CD4-positive, alpha-beta T cell (primary cell): ENCODE measurements at regions not wholly inside any gene's neighbourhood (a gene's known extent, or its start where the extent isn't known, plus 50 kb on each side); places are given as distances from the start of the nearest gene placed in this dataset.

Experiments
- ATAC-seq: fragments of 200-7000 bp; cut with Tn5 transposase; one replicate; pipeline ENCODE4 v1.10.0; 2022; ENCODE audit warnings: mild to moderate bottlenecking; ENCODE audit not compliant: poor library complexity
- CTCF ChIA-PET: fragments of 350-600 bp; sonication (Branson Sonifier 250); formaldehyde crosslinking; loops from one replicate; lab custom pipeline; 2021; ENCODE audit warnings: antibody characterized with exemption, inconsistent platforms; lab: Charles Lee
- POLR2A ChIA-PET: fragments of 350-600 bp; sonication (Branson Sonifier 250); formaldehyde crosslinking; loops from one replicate; lab custom pipeline; 2021; ENCODE audit warnings: antibody characterized with exemption, inconsistent platforms; lab: Charles Lee
- DNase-seq, 14 experiments: peaks; one replicate each; pipeline ENCODE4 v3.0.0-alpha.2; 2013 to 2020; ENCODE audit warnings: mixed read lengths in 2 of 14
- H3K27ac ChIP-seq, 2 donors: one replicate each; pipeline versions ENCODE4 v1.5.1 to v1.7.0; 2013; ENCODE audit warnings: low read length in 2 of 2, low read depth in 1 of 2, mild to moderate bottlenecking in 1 of 2
- H3K27me3 ChIP-seq, 2 experiments: 1 replicate in 1 of 2; 2 replicates in 1 of 2; pipeline versions ENCODE4 v1.6.1 to v1.7.0; 2013; ENCODE audit warnings: low read length in 2 of 2, control low read depth in 1 of 2, mild to moderate bottlenecking in 1 of 2, moderate library complexity in 1 of 2; ENCODE audit not compliant: insufficient read depth in 2 of 2, control insufficient read depth in 1 of 2
- H3K36me3 ChIP-seq: one replicate; pipeline ENCODE4 v1.6.1; 2013; ENCODE audit warnings: low read length, control low read depth; ENCODE audit not compliant: insufficient read depth
- H3K4me1 ChIP-seq: one replicate; pipeline ENCODE4 v1.6.1; 2013; ENCODE audit warnings: low read length, control low read depth; ENCODE audit not compliant: insufficient read depth
- H3K4me3 ChIP-seq: one replicate; pipeline ENCODE4 v1.5.1; 2013; ENCODE audit warnings: mild to moderate bottlenecking, low read length, moderate library complexity
- H3K9me3 ChIP-seq, 2 experiments: 1 replicate in 1 of 2; 2 replicates in 1 of 2; pipeline versions ENCODE4 v1.6.1 to v1.7.0; 2013; ENCODE audit warnings: low read length in 2 of 2, mild to moderate bottlenecking in 2 of 2, control low read depth in 1 of 2, moderate library complexity in 1 of 2; ENCODE audit not compliant: control insufficient read depth in 1 of 2, insufficient read depth in 1 of 2
- H3K27ac Mint-ChIP-seq: one replicate; pipeline ENCODE4 v1.8.0; 2020; ENCODE audit warnings: mixed read lengths
- H3K27me3 Mint-ChIP-seq: one replicate; pipeline ENCODE4 v1.8.0; 2021; ENCODE audit warnings: mixed read lengths
- H3K36me3 Mint-ChIP-seq: one replicate; pipeline ENCODE4 v1.8.0; 2021; ENCODE audit warnings: low read depth, mixed read lengths
- H3K4me1 Mint-ChIP-seq: one replicate; pipeline ENCODE4 v1.8.0; 2021; ENCODE audit warnings: low read depth, mixed read lengths
- H3K4me3 Mint-ChIP-seq: one replicate; pipeline ENCODE4 v1.8.0; 2020; ENCODE audit warnings: mild to moderate bottlenecking, mixed read lengths
- H3K9me3 Mint-ChIP-seq: one replicate; pipeline ENCODE4 v1.8.0; 2020; ENCODE audit warnings: mixed read lengths
- CTCF ChIP-seq: fragments of 200-600 bp; IDR thresholded peaks from one replicate; pipeline ENCODE4 v1.8.0; 2022; ENCODE audit warnings: antibody characterized with exemption, mild to moderate bottlenecking
- intact Hi-C, 2 experiments: fragments of 100-400 bp; cut with DNase I in 1 of 2; cut with micrococcal nuclease in 1 of 2; formaldehyde crosslinking; loops; one replicate each; pipeline versions ENCODE4 v1.15.1 to v1.9.0; 2023 to 2025; cut with DNase I, micrococcal nuclease

GRCh38 chr6:40192516-40192915 is 258.3 kb upstream of the MOCS1 start:
- intact Hi-C loops = no loop called here
- peaks cover 14% of the 10 kb centered on the region for H3K27me3 Mint-ChIP-seq
- H3K27ac Mint-ChIP-seq = no peak overlapping the region
- no peaks in the 10 kb centered on the region for H3K36me3 ChIP-seq
- H3K4me3 Mint-ChIP-seq = no peak overlapping the region
- no peaks in the 10 kb centered on the region for H3K36me3 Mint-ChIP-seq
- POLR2A ChIA-PET = no interaction called here
- no peaks in the 10 kb centered on the region for H3K9me3 Mint-ChIP-seq
- CTCF ChIA-PET = no interaction called here
- H3K27ac ChIP-seq = no peak overlapping the region
- H3K4me1 ChIP-seq = no peaks in the 10 kb centered on the region
- DNase-seq (no peak), ATAC-seq (no peak)
- H3K9me3 ChIP-seq = peaks cover 0 to 6% of the 10 kb centered on the region in 2 experiments
- no peak for TF ChIP-seq CTCF
- no peaks in the 10 kb centered on the region for H3K27me3 ChIP-seq
- no peaks in the 10 kb centered on the region for H3K4me1 Mint-ChIP-seq
- H3K4me3 ChIP-seq = no peak overlapping the region

- Histone ChIP-seq H3K4me3 (no peak overlapping the region), H3K36me3 (no peaks in the 10 kb centered on the region), H3K4me1 (no peaks in the 10 kb centered on the region), H3K9me3 (peaks cover 0 to 7% of the 10 kb centered on the region in 2 experiments), H3K27ac (no peak overlapping the region), H3K27me3 (no peaks in the 10 kb centered on the region)
- ATAC-seq = no peak
- no peaks in the 10 kb centered on the region for H3K36me3 Mint-ChIP-seq
- intact Hi-C loops = no loop called here
- H3K27ac Mint-ChIP-seq = no peak overlapping the region
- no peak for TF ChIP-seq CTCF
- CTCF ChIA-PET = no interaction called here
- POLR2A ChIA-PET = no interaction called here
- H3K27me3 Mint-ChIP-seq = peaks cover 34% of the 10 kb centered on the region
- no peak for DNase-seq
- no peak overlapping the region for H3K4me3 Mint-ChIP-seq
- no peaks in the 10 kb centered on the region for H3K9me3 Mint-ChIP-seq
- H3K4me1 Mint-ChIP-seq = no peaks in the 10 kb centered on the region
Observed at GRCh38 chr6:40188931-40189330, 254.7 kb upstream of the MOCS1 start.

GRCh38 chr6:40187535-40188144 is 253.4 kb upstream of the MOCS1 start:
- H3K4me1 Mint-ChIP-seq = no peaks in the 10 kb centered on the region
- Histone ChIP-seq H3K9me3 (peaks cover 7% of the 10 kb centered on the region in 2 experiments), H3K27me3 (no peaks in the 10 kb centered on the region), H3K4me1 (no peaks in the 10 kb centered on the region), H3K27ac (no peak overlapping the region), H3K36me3 (no peaks in the 10 kb centered on the region), H3K4me3 (no peak overlapping the region)
- no peak for DNase-seq
- ATAC-seq = no peak
- no peak overlapping the region for H3K27ac Mint-ChIP-seq
- H3K4me3 Mint-ChIP-seq = no peak overlapping the region
- intact Hi-C loops = no loop called here
- peaks cover 38% of the 10 kb centered on the region for H3K27me3 Mint-ChIP-seq
- POLR2A ChIA-PET = no interaction called here
- no peak for TF ChIP-seq CTCF
- no peaks in the 10 kb centered on the region for H3K9me3 Mint-ChIP-seq
- no peaks in the 10 kb centered on the region for H3K36me3 Mint-ChIP-seq
- CTCF ChIA-PET = no interaction called here
